ENCODE measurements at regions not wholly inside any gene's neighbourhood (a gene's known extent, or its start where the extent isn't known, plus 50 kb on each side); places are given as distances from the start of the nearest gene placed in this dataset.

- Histone ChIP-seq H3K9me3 (ENCODE audit: low read length) (no peaks in the 10 kb centered on the region), H3K9ac (ENCODE audit: low read length) (no peak overlapping the region), H3K4me3 (ENCODE audit: low read depth, low read length, poor library complexity, severe bottlenecking) (no peak overlapping the region), H3F3A (ENCODE audit: insufficient read depth, low read length) (no peaks in the 10 kb centered on the region), H3K27me3 (ENCODE audit: insufficient read depth, low read length) (no peaks in the 10 kb centered on the region), H3K4me1 (ENCODE audit: insufficient read depth, low read length, severe bottlenecking) (no peaks in the 10 kb centered on the region), H3K36me3 (ENCODE audit: insufficient read depth, low read length) (no peaks in the 10 kb centered on the region), H3K9me2 (ENCODE audit: low read depth, low read length) (no peaks in the 10 kb centered on the region), H3K4me2 (ENCODE audit: low read length) (no peak overlapping the region), H3K27ac (ENCODE audit: low read depth, low read length, poor library complexity, severe bottlenecking) (no peak overlapping the region), H2AFZ (ENCODE audit: low read length) (no peak overlapping the region), H3K79me2 (ENCODE audit: insufficient read depth, low read length) (no peaks in the 10 kb centered on the region), H4K20me1 (ENCODE audit: insufficient read depth, low read length) (no peaks in the 10 kb centered on the region)
- TF ChIP-seq EZH2 (IDR thresholded peaks at IDR 0.05; ENCODE audit: borderline replicate concordance, low read length) (no peak), CTCF (IDR thresholded peaks at IDR 0.05; ENCODE audit: low read length) (0 out of 2 replicates have a peak, but pooled peaks have one; percentile 0)
Measured at GRCh38 chr1:115477071-115477470, 139.0 kb upstream of the NGF start.

GRCh38 chr1:115476616-115477015, 138.6 kb upstream of the NGF start:
- H2AFZ ChIP-seq (ENCODE audit: low read length) = no peak overlapping the region
- H3K27me3 ChIP-seq (ENCODE audit: insufficient read depth, low read length) = no peaks in the 10 kb centered on the region
- no peak overlapping the region for H3K27ac ChIP-seq (ENCODE audit: low read depth, low read length, poor library complexity, severe bottlenecking)
- H3F3A ChIP-seq (ENCODE audit: insufficient read depth, low read length) = no peaks in the 10 kb centered on the region
- no peak overlapping the region for H3K4me3 ChIP-seq (ENCODE audit: low read depth, low read length, poor library complexity, severe bottlenecking)
- H4K20me1 ChIP-seq (ENCODE audit: insufficient read depth, low read length) = no peaks in the 10 kb centered on the region
- no peaks in the 10 kb centered on the region for H3K9me3 ChIP-seq (ENCODE audit: low read length)
- no peaks in the 10 kb centered on the region for H3K36me3 ChIP-seq (ENCODE audit: insufficient read depth, low read length)
- no peak overlapping the region for H3K4me2 ChIP-seq (ENCODE audit: low read length)
- H3K4me1 ChIP-seq (ENCODE audit: insufficient read depth, low read length, severe bottlenecking) = no peaks in the 10 kb centered on the region
- no peaks in the 10 kb centered on the region for H3K9me2 ChIP-seq (ENCODE audit: low read depth, low read length)
- no peaks in the 10 kb centered on the region for H3K79me2 ChIP-seq (ENCODE audit: insufficient read depth, low read length)
- TF ChIP-seq EZH2 (IDR thresholded peaks at IDR 0.05; ENCODE audit: borderline replicate concordance, low read length) (no peak), CTCF (IDR thresholded peaks at IDR 0.05; ENCODE audit: low read length) (peak; percentile 7; the same call in 1 of the 2 replicates)
- H3K9ac ChIP-seq (ENCODE audit: low read length) = no peak overlapping the region

GRCh38 chr1:115475901-115476300, 137.9 kb upstream of the NGF start:
- H3K27me3 ChIP-seq (ENCODE audit: insufficient read depth, low read length) = no peaks in the 10 kb centered on the region
- no peaks in the 10 kb centered on the region for H4K20me1 ChIP-seq (ENCODE audit: insufficient read depth, low read length)
- H3K9me2 ChIP-seq (ENCODE audit: low read depth, low read length) = no peaks in the 10 kb centered on the region
- no peak overlapping the region for H2AFZ ChIP-seq (ENCODE audit: low read length)
- no peaks in the 10 kb centered on the region for H3K4me1 ChIP-seq (ENCODE audit: insufficient read depth, low read length, severe bottlenecking)
- TF ChIP-seq EZH2 (IDR thresholded peaks at IDR 0.05; ENCODE audit: borderline replicate concordance, low read length) = no peak
- H3F3A ChIP-seq (ENCODE audit: insufficient read depth, low read length) = no peaks in the 10 kb centered on the region
- no peaks in the 10 kb centered on the region for H3K9me3 ChIP-seq (ENCODE audit: low read length)
- H3K27ac ChIP-seq (ENCODE audit: low read depth, low read length, poor library complexity, severe bottlenecking) = no peak overlapping the region
- H3K4me3 ChIP-seq (ENCODE audit: low read depth, low read length, poor library complexity, severe bottlenecking) = no peak overlapping the region
- no peak overlapping the region for H3K4me2 ChIP-seq (ENCODE audit: low read length)
- no peak overlapping the region for H3K9ac ChIP-seq (ENCODE audit: low read length)
- H3K79me2 ChIP-seq (ENCODE audit: insufficient read depth, low read length) = no peaks in the 10 kb centered on the region
- no peaks in the 10 kb centered on the region for H3K36me3 ChIP-seq (ENCODE audit: insufficient read depth, low read length)

GRCh38 chr1:115475252-115475651, 137.2 kb upstream of the NGF start:
- Histone ChIP-seq H3K27me3 (ENCODE audit: insufficient read depth, low read length) (no peaks in the 10 kb centered on the region), H2AFZ (ENCODE audit: low read length) (no peak overlapping the region), H3K9me2 (ENCODE audit: low read depth, low read length) (no peaks in the 10 kb centered on the region), H3K4me1 (ENCODE audit: insufficient read depth, low read length, severe bottlenecking) (no peaks in the 10 kb centered on the region), H3K79me2 (ENCODE audit: insufficient read depth, low read length) (no peaks in the 10 kb centered on the region), H3F3A (ENCODE audit: insufficient read depth, low read length) (no peaks in the 10 kb centered on the region), H3K36me3 (ENCODE audit: insufficient read depth, low read length) (no peaks in the 10 kb centered on the region), H3K9ac (ENCODE audit: low read length) (no peak overlapping the region), H4K20me1 (ENCODE audit: insufficient read depth, low read length) (no peaks in the 10 kb centered on the region), H3K4me3 (ENCODE audit: low read depth, low read length, poor library complexity, severe bottlenecking) (no peak overlapping the region), H3K9me3 (ENCODE audit: low read length) (no peaks in the 10 kb centered on the region), H3K27ac (ENCODE audit: low read depth, low read length, poor library complexity, severe bottlenecking) (no peak overlapping the region), H3K4me2 (ENCODE audit: low read length) (no peak overlapping the region)
- TF ChIP-seq EZH2 (IDR thresholded peaks at IDR 0.05; ENCODE audit: borderline replicate concordance, low read length) (no peak), CTCF (IDR thresholded peaks at IDR 0.05; ENCODE audit: low read length) (no peak)

All from OCI-LY1 (cell line).